ENCODE measurements at regions not wholly inside any gene's neighbourhood (a gene's known extent, or its start where the extent isn't known, plus 50 kb on each side); places are given as distances from the start of the nearest gene placed in this dataset.

DNA sequence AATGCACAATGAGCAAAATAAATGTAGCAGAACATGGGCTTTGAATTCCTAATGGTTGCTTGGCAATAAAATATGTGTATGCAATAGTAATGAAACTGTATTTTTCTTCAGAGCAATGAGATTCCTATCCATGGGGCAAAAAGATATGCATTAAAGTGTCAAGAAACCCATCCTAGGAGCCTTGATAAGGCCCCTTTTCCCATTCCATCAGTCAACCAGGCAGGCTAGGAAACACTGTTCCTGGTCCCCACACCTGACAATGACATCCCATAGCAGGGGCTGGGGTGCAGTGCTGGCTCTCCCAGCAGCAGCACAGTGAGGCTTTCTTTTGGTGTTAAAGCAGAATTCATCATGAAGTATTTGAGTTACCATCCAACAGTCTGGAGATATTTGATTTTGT, 113.3 kb upstream of the AGTR1 start:
- DNase-seq (ENCODE audit: low read depth): no peak

- no peak for DNase-seq (ENCODE audit: low read depth)
These were observed 111.9 kb upstream of the AGTR1 start for GRCh38 chr3:148585671-148586379.

- no peak for DNase-seq (ENCODE audit: low read depth)
These were observed 109.4 kb upstream of the AGTR1 start for GRCh38 chr3:148588291-148588690.

- DNase-seq (ENCODE audit: low read depth): no peak
These were observed 106.2 kb upstream of the AGTR1 start for GRCh38 chr3:148591525-148591924.

- DNase-seq (ENCODE audit: low read depth): no peak
These were observed 99.1 kb upstream of the AGTR1 start for GRCh38 chr3:148598619-148599018.

- DNase-seq (ENCODE audit: low read depth): no peak
These were observed 98.2 kb upstream of the AGTR1 start for GRCh38 chr3:148599481-148599880.

- DNase-seq (ENCODE audit: low read depth): no peak
These were observed 97.3 kb upstream of the AGTR1 start for GRCh38 chr3:148600440-148600839.

- no peak for DNase-seq (ENCODE audit: low read depth)
These were observed 96.6 kb upstream of the AGTR1 start for GRCh38 chr3:148600902-148601765.

DNA sequence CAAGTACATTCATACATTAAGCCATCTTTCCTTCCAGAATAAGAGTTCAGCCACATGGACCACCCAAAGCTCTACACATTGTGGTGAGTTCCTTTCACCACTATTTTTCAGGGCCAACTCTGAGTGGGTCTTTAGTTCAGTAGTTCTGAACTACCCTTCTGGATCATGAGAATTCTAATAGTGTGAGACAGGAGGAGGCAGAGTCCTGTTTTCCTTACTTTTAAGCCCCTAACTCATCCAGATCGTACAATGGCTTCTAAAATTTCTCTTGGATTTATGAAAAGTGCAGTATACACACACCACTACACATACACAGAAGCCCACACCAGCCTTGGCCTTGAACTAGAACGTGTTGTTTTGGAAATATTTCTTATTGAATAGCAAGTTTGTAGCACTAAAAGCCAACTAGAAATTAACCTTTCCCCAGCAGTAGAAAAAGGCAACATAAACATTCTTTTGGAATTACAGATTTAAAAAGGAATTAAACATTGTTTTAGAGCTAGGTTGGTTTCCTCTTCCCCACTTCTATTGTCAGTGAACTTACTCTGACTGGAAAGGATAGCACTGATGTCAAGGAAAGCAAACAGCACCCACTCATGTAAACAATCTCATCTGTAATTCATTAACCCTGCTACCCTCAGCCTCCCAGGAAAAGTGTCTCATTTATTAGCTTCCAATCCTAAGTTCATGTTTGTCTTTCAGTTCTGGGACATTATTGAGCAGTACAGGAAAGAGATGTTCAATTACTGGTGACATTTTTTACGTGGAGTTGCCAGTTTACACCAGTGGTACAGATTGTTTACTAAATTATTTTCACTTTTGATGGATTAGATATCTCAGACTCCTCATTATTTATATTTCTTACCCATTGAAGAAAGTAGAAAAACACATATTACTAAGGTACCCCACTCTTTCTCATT, 95.7 kb upstream of the AGTR1 start:
- DNase-seq (ENCODE audit: low read depth): no peak

- DNase-seq (ENCODE audit: low read depth): peak; percentile 18
These were observed 93.2 kb upstream of the AGTR1 start for GRCh38 chr3:148604270-148605085.

DNA sequence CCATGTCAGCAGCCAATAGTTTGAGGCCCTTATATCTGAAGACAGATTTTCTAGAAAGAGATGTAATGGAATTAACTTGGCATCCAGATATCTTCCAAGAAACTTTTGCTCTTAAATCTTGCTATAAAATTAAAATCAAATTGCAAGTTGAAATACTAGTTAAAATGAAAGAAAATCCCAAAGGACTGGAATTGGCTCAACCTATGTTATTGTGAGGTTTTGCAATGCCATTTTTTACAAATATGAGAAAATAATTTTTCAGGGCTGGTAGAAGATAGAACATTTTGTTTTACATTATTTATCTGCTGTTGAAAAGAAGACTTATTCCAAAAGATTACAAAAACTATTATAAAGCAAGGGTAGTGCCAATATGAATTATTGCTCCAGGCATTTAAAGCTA, 92.2 kb upstream of the AGTR1 start:
- DNase-seq (ENCODE audit: low read depth): peak; percentile 10

DNA sequence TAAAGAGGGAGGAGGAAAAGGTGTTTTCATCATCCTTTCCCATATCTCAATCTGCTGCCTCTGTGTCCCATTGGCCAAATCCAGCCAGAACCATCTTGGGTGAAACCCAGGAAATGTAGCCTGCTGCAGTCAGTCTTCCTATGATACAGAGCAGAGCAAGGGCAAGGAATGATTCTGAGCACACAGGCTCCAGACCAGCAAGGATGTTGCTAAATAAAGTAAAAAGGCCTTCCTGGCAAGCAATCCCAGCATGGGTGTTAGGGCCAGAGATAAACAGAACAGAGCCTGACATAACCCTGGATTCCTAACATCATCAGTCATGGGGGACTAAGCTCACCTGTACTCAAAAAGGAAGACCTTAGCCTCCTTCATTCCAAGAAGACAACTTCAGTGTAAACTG, 90.7 kb upstream of the AGTR1 start:
- DNase-seq (ENCODE audit: low read depth): no peak

- DNase-seq (ENCODE audit: low read depth): no peak
These were observed 90.2 kb upstream of the AGTR1 start for GRCh38 chr3:148607491-148607890.

- no peak for DNase-seq (ENCODE audit: low read depth)
These were observed 85.4 kb upstream of the AGTR1 start for GRCh38 chr3:148612278-148612677.

- no peak for DNase-seq (ENCODE audit: low read depth)
These were observed 82.3 kb upstream of the AGTR1 start for GRCh38 chr3:148615382-148615781.

DNA sequence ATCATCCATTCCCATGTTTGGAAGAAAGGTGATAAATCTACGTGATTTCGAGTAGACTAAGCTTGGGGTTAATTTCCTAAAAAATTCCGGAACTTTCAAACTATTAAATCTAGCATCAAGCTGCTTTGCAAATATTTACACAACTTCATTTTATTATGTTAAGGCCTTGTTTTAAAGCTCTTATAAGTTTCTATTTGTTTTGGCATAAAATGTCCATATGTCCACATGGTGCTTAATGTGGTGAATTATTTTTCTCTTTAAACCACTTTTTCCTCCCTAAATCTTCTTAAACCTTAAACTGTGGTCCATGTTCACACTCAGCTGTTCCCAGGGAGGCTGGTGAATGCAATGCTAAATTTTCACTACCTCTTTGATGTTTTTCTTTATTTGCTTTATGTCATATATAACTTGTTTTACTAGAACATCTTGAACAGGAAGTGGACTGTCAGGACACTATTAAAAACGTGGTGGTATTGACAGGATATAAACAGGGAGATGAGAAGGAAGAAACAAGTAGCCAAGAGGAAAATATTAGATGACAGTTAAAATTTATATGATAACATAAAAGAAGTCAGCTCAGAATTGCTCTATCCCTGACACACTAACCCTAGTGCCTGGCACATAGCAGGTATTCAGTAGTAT, 72.5 kb upstream of the AGTR1 start:
- DNase-seq (ENCODE audit: low read depth): no peak

DNA sequence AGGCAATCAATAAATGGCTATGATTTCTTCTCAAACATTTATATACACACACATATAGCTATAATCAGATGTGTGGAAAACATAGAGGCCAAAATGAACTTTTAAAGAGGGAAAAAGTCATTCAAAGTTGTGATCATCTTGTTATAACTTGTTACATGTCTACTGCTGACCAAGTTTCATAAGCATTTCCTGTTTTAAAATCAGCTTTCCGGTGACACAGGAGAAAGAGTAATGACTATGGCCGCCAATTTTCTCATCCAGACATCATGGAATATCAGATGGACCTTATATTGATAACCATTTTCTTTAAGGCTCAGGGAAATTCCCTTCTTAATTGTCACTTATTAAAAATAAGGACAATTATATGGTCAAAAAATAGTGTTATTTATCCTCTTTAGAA, 71.7 kb upstream of the AGTR1 start:
- DNase-seq (ENCODE audit: low read depth): no peak

GRCh38 chr3:148629006-148629405, 68.7 kb upstream of the AGTR1 start:
- DNase-seq (ENCODE audit: low read depth): no peak

DNA sequence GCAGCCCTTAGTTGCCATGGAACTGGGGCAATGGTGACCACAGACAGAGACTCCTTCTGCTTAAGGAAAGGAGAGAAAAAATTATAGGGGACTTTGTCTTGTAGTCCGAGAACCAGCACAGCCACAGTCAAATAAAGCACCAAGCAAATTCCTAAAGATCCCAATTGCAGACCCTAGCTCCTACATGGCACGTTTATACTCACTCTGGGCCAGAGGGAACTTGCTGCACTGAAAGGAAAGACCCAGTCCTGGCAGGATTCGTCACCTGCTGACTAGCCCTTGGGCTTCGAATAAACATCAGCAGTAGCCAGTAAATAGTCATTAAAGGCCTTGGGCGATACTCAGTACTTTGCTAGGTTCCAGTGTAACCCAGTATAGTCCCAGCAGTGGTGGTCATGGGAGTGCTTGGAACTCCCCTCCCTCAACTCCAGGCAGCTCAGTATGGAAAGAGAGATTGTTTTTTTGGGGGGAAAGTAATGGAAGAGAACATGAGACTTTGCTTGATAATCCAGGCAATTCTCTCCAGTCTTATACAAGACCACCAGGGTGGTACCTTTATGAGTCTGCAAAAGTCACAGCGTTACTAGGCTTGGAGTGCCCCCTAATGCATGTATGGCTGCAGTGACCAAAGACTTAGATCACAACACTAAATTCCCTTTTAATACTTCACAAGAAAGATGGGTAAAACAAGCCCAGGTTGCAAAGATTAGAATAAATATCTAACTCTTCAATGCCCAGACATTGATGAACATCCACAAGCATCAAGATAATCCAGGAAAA, 66.4 kb upstream of the AGTR1 start:
- DNase-seq (ENCODE audit: low read depth): no peak

- DNase-seq (ENCODE audit: low read depth): no peak
These were observed 56.0 kb upstream of the AGTR1 start for GRCh38 chr3:148641722-148642121.

Data from stromal cell of bone marrow (primary cell).